ENCODE measurements at regions not wholly inside any gene's neighbourhood (a gene's known extent, or its start where the extent isn't known, plus 50 kb on each side); places are given as distances from the start of the nearest gene placed in this dataset.
"Not testable (repeated sequence)": the region's sequence is repeated elsewhere in the genome, so short reads cannot be mapped to it uniquely, and the experiment has no call there.

GRCh38 chr15:22519213-22519612, 60.5 kb downstream of the GOLGA6L22 start:
- H3K27me3 Mint-ChIP-seq (ENCODE audit: low read depth); H3K4me1 Mint-ChIP-seq (ENCODE audit: low read depth); H3K36me3 Mint-ChIP-seq (ENCODE audit: low read depth); CTCF ChIA-PET; DNase-seq; ATAC-seq; H3K4me3 Mint-ChIP-seq; H3K9me3 Mint-ChIP-seq (ENCODE audit: insufficient read depth); POLR2A ChIA-PET; H3K27ac Mint-ChIP-seq: not testable (repeated sequence)

GRCh38 chr15:22526537-22526936, 67.8 kb downstream of the GOLGA6L22 start:
- H3K27ac Mint-ChIP-seq; H3K9me3 Mint-ChIP-seq (ENCODE audit: insufficient read depth); POLR2A ChIA-PET; ATAC-seq; H3K27me3 Mint-ChIP-seq (ENCODE audit: low read depth); H3K36me3 Mint-ChIP-seq (ENCODE audit: low read depth); H3K4me3 Mint-ChIP-seq; H3K4me1 Mint-ChIP-seq (ENCODE audit: low read depth); DNase-seq; CTCF ChIA-PET: not testable (repeated sequence)

GRCh38 chr15:22527016-22527415, 68.3 kb downstream of the GOLGA6L22 start:
- H3K4me1 Mint-ChIP-seq (ENCODE audit: low read depth); ATAC-seq; CTCF ChIA-PET; H3K4me3 Mint-ChIP-seq; H3K27ac Mint-ChIP-seq; DNase-seq; POLR2A ChIA-PET; H3K27me3 Mint-ChIP-seq (ENCODE audit: low read depth); H3K9me3 Mint-ChIP-seq (ENCODE audit: insufficient read depth); H3K36me3 Mint-ChIP-seq (ENCODE audit: low read depth): not testable (repeated sequence)

GRCh38 chr15:22529200-22529599, 70.5 kb downstream of the GOLGA6L22 start:
- ATAC-seq; DNase-seq; H3K4me1 Mint-ChIP-seq (ENCODE audit: low read depth); H3K27me3 Mint-ChIP-seq (ENCODE audit: low read depth); H3K36me3 Mint-ChIP-seq (ENCODE audit: low read depth); POLR2A ChIA-PET; H3K27ac Mint-ChIP-seq; H3K9me3 Mint-ChIP-seq (ENCODE audit: insufficient read depth); H3K4me3 Mint-ChIP-seq; CTCF ChIA-PET: not testable (repeated sequence)

- H3K36me3 Mint-ChIP-seq (ENCODE audit: low read depth); H3K4me1 Mint-ChIP-seq (ENCODE audit: low read depth); H3K27me3 Mint-ChIP-seq (ENCODE audit: low read depth); DNase-seq; H3K9me3 Mint-ChIP-seq (ENCODE audit: insufficient read depth); H3K27ac Mint-ChIP-seq; CTCF ChIA-PET; H3K4me3 Mint-ChIP-seq; ATAC-seq; POLR2A ChIA-PET: not testable (repeated sequence)
Measured at GRCh38 chr15:22559701-22560100, 101.0 kb downstream of the GOLGA6L22 start.

DNA sequence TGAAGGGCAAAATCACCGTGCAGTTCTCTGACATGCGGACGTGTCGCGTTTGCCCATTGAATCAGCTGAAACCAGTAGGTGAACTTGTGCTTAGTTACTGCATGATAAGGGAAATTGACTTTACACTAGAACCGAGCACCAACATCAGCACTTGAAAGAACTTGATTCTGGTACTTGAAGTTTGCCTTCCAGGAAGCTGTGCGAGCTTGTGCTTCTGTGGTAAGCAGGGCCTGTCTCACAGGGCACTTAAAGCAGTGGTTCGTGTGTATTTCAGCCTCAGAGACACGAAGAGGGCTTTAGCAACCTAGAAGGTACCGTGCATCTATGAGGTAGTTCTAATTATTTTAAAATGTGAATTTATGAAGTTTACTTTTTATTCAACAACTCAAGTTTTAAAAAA, 103.0 kb downstream of the GOLGA6L22 start:
- H3K36me3 Mint-ChIP-seq (ENCODE audit: low read depth); POLR2A ChIA-PET; H3K27me3 Mint-ChIP-seq (ENCODE audit: low read depth); ATAC-seq; H3K4me1 Mint-ChIP-seq (ENCODE audit: low read depth); CTCF ChIA-PET; H3K4me3 Mint-ChIP-seq; H3K9me3 Mint-ChIP-seq (ENCODE audit: insufficient read depth); H3K27ac Mint-ChIP-seq; DNase-seq: not testable (repeated sequence)

DNA sequence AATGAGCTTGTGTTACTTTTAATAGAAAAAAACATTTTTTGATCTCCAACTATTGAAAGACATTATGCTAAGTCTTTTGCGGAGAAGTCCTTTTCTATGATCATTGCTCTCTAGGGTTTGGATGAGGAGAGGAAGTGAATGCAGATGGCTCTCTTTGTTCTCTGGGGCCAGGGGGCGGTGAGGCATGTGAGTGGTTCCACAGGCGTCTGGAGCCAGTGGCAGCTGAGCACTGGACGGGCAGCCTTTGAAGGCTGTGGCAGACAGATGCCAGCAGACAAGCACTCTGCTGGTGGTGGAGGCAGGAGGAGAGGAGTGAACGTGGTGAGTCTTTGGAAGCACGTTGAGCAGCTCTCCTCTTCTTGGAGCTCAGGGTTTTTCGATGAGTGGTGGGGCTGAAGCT, 107.8 kb downstream of the GOLGA6L22 start:
- H3K27me3 Mint-ChIP-seq (ENCODE audit: low read depth); H3K4me3 Mint-ChIP-seq; H3K36me3 Mint-ChIP-seq (ENCODE audit: low read depth); ATAC-seq; DNase-seq; H3K9me3 Mint-ChIP-seq (ENCODE audit: insufficient read depth); H3K27ac Mint-ChIP-seq; H3K4me1 Mint-ChIP-seq (ENCODE audit: low read depth); POLR2A ChIA-PET; CTCF ChIA-PET: not testable (repeated sequence)

DNA sequence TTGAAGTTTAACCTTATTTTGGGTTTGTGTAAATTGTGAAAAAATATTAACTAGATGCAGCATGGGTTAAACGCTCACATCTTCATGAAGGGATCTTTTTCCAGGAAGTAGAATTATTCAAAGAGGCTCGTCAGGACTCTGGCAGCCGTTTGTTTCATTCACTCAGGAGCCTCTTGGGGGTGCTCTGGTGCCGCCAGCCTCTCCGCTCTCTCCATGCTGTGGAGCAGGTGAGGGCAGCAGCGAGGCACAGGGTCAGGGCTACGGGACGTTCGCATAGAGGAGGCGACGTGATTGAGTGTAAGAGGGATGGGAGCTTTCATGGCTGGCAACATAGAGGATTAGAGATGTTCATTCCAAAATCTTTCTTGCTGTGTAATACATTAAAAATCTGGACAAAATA, 110.8 kb downstream of the GOLGA6L22 start:
- POLR2A ChIA-PET; H3K36me3 Mint-ChIP-seq (ENCODE audit: low read depth); H3K27me3 Mint-ChIP-seq (ENCODE audit: low read depth); H3K4me3 Mint-ChIP-seq; ATAC-seq; DNase-seq; H3K4me1 Mint-ChIP-seq (ENCODE audit: low read depth); H3K27ac Mint-ChIP-seq; H3K9me3 Mint-ChIP-seq (ENCODE audit: insufficient read depth); CTCF ChIA-PET: not testable (repeated sequence)

GRCh38 chr15:22572152-22572735, 113.5 kb downstream of the GOLGA6L22 start:
- CTCF ChIA-PET; H3K4me3 Mint-ChIP-seq; H3K27ac Mint-ChIP-seq; ATAC-seq; H3K27me3 Mint-ChIP-seq (ENCODE audit: low read depth); H3K9me3 Mint-ChIP-seq (ENCODE audit: insufficient read depth); POLR2A ChIA-PET; DNase-seq; H3K4me1 Mint-ChIP-seq (ENCODE audit: low read depth); H3K36me3 Mint-ChIP-seq (ENCODE audit: low read depth): not testable (repeated sequence)

DNA sequence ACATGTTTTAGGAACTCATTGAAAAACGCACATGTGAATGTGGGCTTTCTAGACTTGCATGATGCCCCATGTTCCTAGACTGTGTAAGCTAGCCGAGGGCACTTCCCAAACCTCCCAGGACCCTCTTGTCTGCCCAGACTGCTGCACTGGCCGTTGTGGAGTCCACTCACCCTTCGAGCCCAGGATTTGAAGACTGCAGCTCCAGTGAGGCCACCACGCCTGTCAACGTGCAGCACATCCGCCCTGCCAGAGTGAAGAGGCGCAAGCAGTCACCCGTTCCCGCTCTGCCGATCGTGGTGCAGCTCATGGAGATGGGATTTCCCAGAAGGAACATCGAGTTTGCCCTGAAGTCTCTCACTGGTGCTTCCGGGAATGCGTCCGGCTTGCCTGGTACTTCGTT, 114.1 kb downstream of the GOLGA6L22 start:
- H3K4me3 Mint-ChIP-seq; DNase-seq; CTCF ChIA-PET; H3K27ac Mint-ChIP-seq; H3K36me3 Mint-ChIP-seq (ENCODE audit: low read depth); POLR2A ChIA-PET; ATAC-seq; H3K9me3 Mint-ChIP-seq (ENCODE audit: insufficient read depth); H3K4me1 Mint-ChIP-seq (ENCODE audit: low read depth); H3K27me3 Mint-ChIP-seq (ENCODE audit: low read depth): not testable (repeated sequence)

DNA sequence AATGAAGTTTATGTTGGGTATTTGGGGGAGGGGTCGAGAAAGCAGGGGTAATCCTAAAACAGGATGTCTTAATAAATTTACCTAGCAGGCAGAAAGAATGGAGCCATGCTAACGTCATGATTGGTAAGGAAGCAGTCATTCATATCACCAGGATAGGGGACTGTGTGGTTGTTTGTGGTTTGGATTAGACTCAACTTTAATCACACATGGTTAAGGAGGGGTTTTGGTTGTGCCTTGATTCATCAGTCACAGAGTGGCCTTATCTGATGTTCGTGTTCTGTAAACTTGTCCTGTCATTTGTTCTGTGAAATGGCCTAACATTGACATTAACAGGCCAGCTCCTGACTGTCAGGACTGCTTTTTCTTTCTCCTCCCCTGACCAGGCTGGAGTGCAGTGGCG, 119.1 kb downstream of the GOLGA6L22 start:
- H3K9me3 Mint-ChIP-seq (ENCODE audit: insufficient read depth); H3K27me3 Mint-ChIP-seq (ENCODE audit: low read depth); CTCF ChIA-PET; H3K27ac Mint-ChIP-seq; H3K4me1 Mint-ChIP-seq (ENCODE audit: low read depth); POLR2A ChIA-PET; DNase-seq; ATAC-seq; H3K36me3 Mint-ChIP-seq (ENCODE audit: low read depth); H3K4me3 Mint-ChIP-seq: not testable (repeated sequence)

- POLR2A ChIA-PET; H3K27ac Mint-ChIP-seq; H3K36me3 Mint-ChIP-seq (ENCODE audit: low read depth); H3K27me3 Mint-ChIP-seq (ENCODE audit: low read depth); DNase-seq; CTCF ChIA-PET; H3K4me3 Mint-ChIP-seq; H3K9me3 Mint-ChIP-seq (ENCODE audit: insufficient read depth); ATAC-seq; H3K4me1 Mint-ChIP-seq (ENCODE audit: low read depth): not testable (repeated sequence)
Measured at GRCh38 chr15:22579213-22579612, 120.5 kb downstream of the GOLGA6L22 start.

DNA sequence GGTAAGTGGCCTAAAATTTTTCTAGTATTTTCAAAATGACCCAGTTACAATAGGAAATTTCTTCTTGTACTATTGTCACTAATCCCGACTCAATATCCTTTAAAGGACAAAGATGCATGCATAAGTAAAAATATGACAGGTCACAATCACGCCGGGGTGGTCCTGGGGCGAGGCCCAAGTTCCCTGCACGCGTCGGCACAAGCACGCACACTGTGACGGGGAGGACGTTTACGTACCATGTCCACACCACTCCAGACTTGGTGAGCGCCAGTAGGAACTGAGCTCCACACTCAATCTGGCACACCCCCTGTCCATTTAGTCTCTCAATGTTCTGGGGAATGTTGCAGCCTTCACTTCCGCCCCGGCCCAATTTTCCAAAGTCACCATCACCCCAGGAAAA, 128.7 kb downstream of the GOLGA6L22 start:
- H3K36me3 Mint-ChIP-seq (ENCODE audit: low read depth); ATAC-seq; H3K27me3 Mint-ChIP-seq (ENCODE audit: low read depth); CTCF ChIA-PET; H3K9me3 Mint-ChIP-seq (ENCODE audit: insufficient read depth); DNase-seq; H3K4me1 Mint-ChIP-seq (ENCODE audit: low read depth); POLR2A ChIA-PET; H3K27ac Mint-ChIP-seq; H3K4me3 Mint-ChIP-seq: not testable (repeated sequence)

All from activated CD8-positive, alpha-beta T cell treated with anti-CD3 and anti-CD28 coated beads, Interleukin-2, amount 10 ng/mL, durations not matched to agents 7 days and 5 days (primary cell).